Renal pelvis (tissue), 1 donor: ENCODE measurements at regions not wholly inside any gene's neighbourhood (a gene's known extent, or its start where the extent isn't known, plus 50 kb on each side); places are given as distances from the start of the nearest gene placed in this dataset.
"Not testable (repeated sequence)": the region's sequence is repeated elsewhere in the genome, so short reads cannot be mapped to it uniquely, and the experiment has no call there.

Experiments used
- DNase-seq: peaks from one replicate; pipeline ENCODE4 v3.0.0-alpha.2; 2013

- DNase-seq = no peak
Measured at GRCh38 chr21:20789729-20790500, 208.3 kb upstream of the NCAM2 start.

DNA sequence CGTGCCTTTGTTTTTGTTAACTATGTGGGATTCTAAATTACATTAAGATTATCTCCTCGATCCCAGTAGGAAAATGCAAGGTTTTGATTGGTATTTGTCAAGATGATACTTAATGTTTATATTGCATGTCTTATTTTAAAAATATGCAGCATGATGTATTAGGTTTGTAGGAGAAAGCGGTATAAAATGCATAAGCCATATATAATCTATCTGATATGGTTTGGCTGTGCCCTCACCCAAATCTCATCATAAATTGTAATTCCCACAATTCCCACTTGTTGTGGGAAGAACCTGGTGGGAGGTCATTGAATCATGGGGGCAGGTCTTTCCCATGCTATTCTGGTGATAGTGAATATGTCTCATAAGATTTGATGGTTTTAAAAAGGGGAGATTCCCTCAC is 198.1 kb upstream of the NCAM2 start:
- DNase-seq = no peak

GRCh38 chr21:20802201-20802600 is 196.0 kb upstream of the NCAM2 start:
- no peak for DNase-seq

- DNase-seq = no peak
Measured at GRCh38 chr21:20802631-20803260, 195.5 kb upstream of the NCAM2 start.

GRCh38 chr21:20811702-20812101 is 186.5 kb upstream of the NCAM2 start:
- no peak for DNase-seq

GRCh38 chr21:20814090-20814489 is 184.1 kb upstream of the NCAM2 start:
- no peak for DNase-seq

DNA sequence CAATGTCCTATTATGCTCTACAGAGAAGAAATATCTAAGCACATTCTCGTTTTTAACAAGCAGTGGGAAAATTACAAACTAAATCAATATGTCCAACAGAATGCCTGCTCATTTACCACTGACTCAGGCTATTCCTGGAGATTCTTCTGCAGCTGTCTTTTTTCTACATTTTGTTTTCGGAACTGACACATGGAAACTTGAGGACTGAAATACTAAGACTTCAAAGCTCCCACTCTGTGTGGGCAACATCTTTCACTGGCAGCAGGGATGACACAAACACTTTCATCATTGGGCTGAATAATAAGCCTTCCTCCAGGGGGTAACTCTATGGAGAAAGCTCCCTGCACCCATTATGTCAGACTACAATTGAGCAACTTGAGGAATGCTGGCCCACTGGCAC is 175.5 kb upstream of the NCAM2 start:
- peak; percentile 52 for DNase-seq

- no peak for DNase-seq
Measured at GRCh38 chr21:20852866-20853265, 145.3 kb upstream of the NCAM2 start.

GRCh38 chr21:20856926-20857325 is 141.3 kb upstream of the NCAM2 start:
- DNase-seq = no peak

- no peak for DNase-seq
Measured at GRCh38 chr21:20874202-20874601, 124.0 kb upstream of the NCAM2 start.

DNA sequence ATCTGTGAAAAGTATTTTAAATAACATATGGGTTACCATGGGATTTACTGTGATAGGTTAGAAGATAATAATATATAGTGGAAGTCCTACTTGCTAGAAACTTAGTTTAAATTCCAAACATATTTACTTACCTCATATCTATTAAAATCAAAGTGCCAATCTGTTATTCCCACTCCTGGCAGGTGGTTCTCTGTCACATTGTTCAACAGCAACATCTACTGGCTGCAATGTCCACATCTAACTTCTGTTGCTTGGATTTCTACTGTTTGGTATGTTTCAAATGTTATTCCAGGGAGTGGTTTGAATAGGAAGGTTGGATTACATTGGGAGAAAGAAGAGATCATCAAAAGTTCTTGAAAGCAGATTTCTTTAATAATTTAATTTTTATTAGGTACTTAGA is 122.5 kb upstream of the NCAM2 start:
- no peak for DNase-seq

GRCh38 chr21:20877976-20878375 is 120.2 kb upstream of the NCAM2 start:
- DNase-seq = no peak

- peak; percentile 28 for DNase-seq
Measured at GRCh38 chr21:20882462-20883407, 115.5 kb upstream of the NCAM2 start.

DNA sequence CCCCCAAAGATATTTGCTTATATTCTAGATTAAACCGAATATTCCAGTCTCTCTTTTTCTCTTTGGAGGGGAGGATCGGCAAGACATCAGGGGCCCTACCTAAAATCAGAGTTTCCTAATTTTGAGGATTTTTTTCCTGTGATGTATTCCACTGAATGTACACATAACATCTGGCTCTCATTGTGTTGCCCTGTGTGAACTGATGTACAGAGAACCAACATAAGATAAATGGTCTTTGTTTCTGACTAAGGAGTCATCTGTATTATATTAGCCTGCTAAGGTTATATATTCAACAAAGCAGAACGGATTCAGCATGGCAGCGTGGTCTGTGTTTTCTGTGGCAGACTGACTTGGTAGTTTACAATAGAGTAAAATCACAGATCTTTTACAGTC is 114.8 kb upstream of the NCAM2 start:
- DNase-seq = no peak

DNA sequence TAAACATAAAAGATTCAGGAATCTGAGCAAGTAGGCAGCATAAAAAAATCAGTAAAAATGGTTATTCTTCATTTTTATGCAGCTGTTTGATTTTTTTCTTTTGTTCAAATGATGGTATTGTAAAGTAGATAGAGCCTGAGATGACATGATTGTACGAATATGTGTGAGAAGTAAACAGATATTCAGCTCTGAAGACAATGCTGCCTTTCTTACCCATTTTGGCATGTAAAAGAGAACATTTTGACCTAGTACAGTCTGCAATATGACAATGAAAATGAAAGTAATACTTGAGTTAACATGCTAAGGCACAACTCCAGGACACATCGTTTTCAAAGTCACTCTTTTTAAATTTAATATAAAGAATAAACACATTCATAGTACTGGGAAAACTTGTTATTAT is 95.7 kb upstream of the NCAM2 start:
- DNase-seq = no peak

GRCh38 chr21:20902998-20903397 is 95.2 kb upstream of the NCAM2 start:
- DNase-seq = no peak

- not testable (repeated sequence) for DNase-seq
Measured at GRCh38 chr21:20927555-20927954, 70.7 kb upstream of the NCAM2 start.

DNA sequence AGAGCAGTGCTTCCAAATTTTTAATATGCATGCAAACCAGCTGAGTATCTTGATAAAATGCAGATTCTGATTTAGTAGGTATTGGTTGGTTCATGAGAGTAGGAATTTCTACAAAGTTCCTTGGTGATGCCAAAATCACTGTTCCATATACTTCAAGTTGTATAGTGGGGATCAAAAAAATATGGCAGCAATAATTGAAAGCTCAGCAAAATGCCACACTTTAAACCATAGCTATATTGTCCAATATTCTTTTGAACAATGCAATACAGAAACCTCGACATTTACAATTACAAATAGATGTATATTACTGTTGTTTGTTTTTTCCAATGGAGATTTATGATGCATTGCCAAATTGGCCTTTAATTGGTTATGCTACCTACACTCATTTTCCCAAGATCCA is 55.7 kb upstream of the NCAM2 start:
- no peak for DNase-seq

DNA sequence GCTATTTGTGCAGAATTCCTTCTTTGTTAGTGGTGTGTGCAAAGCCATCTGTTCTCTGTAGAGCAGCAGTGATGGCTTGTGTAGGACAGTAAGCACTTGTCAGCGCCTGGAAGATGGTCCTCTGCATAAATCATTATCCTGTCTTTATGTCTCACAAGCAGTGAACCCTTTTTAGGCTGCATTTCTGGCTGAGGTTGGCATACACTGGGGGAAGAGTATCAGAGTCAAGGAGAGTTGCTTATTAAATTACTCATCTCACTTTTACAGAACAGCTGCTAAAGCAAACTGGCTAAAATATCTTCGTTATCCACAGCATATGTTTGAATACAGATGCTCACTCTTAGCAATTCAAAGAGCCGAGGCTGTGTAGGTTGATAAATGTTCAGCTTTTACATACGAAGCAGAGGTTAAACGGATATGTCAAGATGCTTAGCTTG is 54.6 kb upstream of the NCAM2 start:
- no peak for DNase-seq

DNA sequence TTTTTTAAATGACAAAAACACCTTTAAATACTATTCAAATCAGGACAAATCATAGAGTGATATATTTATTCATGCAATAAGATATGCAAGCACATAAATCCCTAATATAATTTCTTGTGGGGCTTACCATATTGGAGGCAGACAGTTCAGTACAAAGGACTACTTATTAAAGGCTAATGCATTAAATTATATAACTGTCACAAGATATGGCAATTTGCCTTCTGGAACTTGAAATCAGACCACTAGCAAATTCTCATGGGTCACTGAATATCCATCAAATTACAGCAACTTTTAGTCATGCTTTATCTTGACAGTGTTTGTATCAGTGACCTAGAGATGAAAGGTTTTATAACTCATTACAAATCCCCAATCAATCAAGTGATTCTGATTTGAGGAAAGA is 54.1 kb upstream of the NCAM2 start:
- no peak for DNase-seq

GRCh38 chr21:20946701-20947100 is 51.5 kb upstream of the NCAM2 start:
- DNase-seq = no peak
